Renal cortical epithelial cell (primary cell): ENCODE measurements at regions not wholly inside any gene's neighbourhood (a gene's known extent, or its start where the extent isn't known, plus 50 kb on each side); places are given as distances from the start of the nearest gene placed in this dataset.
"Not testable (repeated sequence)": the region's sequence is repeated elsewhere in the genome, so short reads cannot be mapped to it uniquely, and the experiment has no call there.

Experiments
- DNase-seq: peaks from one replicate; pipeline ENCODE4 v3.0.0-alpha.2; 2011; ENCODE audit warnings: low read depth

GRCh38 chr6:12610862-12611261, 105.7 kb upstream of the PHACTR1 start:
- DNase-seq, result no peak

DNA sequence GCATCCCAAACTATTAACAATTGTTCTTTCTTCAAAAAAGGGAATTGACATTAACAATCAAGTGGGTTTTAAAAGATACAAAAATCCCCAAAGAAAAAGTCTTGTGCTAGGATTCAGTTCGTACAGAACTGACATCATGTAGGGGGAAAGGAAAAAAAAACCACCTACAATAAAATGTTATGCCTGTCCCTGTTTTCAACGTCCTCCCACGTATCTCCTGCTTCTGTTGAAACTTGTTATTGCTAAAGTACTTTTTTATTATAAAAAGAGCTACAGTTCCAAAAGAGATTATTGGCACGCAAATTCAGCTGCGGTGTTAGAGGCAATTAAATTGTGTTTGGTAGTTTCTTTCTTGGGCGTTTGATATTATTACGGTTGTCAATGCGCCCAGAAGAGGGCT, 102.8 kb upstream of the PHACTR1 start:
- no peak for DNase-seq

DNA sequence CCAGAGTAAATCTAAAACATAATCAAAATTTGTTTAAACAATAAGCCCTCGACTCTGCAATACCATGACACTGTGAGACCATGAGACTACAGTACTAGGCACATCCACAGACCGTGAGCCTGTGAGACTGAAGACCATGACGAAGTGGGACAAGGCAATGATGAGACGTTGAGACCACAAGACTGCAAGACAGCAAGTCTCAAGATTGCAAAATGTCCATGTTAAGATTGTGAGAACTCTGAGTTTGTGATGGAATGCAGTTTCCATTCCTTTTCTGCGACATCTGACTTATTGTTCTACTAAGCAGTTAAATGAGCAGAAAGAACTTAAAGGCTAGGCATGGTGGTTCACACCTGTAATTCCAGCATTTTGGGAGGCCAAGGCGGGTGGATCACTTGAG, 102.1 kb upstream of the PHACTR1 start:
- DNase-seq, result no peak

DNA sequence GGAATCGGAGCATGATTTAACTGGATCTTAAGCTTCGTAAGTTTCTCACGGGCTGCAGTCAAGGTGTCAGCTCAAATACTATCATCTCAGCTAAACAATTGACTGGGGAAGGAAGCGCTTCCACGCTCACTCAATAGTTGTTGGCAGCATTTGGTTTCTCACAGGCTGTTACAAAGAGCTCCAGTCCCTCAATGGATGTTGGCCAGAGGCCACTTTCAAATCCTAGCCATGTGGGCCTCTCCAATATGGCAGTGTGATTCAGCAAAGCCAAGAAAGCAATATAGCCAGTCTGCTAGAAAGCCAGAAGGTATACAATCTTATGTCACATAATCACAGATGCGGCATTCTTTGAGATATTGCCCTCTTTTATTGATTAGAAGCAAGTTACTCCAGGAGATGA, 98.3 kb upstream of the PHACTR1 start:
- no peak for DNase-seq

GRCh38 chr6:12621754-12622153, 94.8 kb upstream of the PHACTR1 start:
- no peak for DNase-seq

- peak; percentile 39 for DNase-seq
These were observed 94.0 kb upstream of the PHACTR1 start for GRCh38 chr6:12622566-12622965.

GRCh38 chr6:12624142-12624837, 92.3 kb upstream of the PHACTR1 start:
- no peak for DNase-seq

GRCh38 chr6:12627053-12627452, 89.5 kb upstream of the PHACTR1 start:
- no peak for DNase-seq

DNA sequence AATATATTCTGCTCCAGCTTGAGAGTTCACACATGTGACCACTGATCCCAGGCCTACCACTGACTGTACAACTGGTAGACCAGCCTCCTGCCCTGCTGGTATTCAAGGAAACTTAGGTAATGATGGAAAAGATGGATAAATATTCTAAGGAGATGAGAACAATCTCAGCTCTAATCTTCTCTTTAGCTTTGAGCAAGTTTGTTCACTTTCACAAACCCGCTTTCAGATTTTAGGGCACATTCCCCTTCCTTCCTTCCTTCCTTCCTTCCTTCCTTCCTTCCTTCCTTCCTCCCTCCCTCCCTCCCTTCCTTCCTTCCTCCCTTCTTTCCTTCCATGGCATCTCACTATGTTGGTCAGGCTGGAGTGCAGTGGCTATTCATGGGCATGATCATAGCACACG, 88.2 kb upstream of the PHACTR1 start:
- DNase-seq, result no peak

DNA sequence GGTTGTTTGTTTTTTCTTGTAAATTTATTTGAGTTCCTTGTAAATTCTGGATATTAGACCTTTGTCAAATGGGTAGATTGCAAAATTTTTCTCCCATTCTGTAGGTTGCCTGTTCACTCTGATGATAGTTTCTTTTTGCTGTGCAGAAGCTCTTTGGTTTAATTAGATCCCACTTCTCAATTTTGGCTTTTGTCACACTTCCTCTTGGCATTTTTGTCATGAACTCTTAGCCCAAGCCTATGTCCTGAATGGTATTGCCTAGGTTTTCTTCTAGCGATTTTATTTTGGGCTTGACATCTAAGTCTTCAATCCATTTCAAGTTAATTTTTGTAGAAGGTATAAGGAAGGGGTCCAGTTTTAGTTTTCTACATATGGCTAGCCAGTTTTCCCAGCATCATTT, 82.8 kb upstream of the PHACTR1 start:
- not testable (repeated sequence) for DNase-seq

DNA sequence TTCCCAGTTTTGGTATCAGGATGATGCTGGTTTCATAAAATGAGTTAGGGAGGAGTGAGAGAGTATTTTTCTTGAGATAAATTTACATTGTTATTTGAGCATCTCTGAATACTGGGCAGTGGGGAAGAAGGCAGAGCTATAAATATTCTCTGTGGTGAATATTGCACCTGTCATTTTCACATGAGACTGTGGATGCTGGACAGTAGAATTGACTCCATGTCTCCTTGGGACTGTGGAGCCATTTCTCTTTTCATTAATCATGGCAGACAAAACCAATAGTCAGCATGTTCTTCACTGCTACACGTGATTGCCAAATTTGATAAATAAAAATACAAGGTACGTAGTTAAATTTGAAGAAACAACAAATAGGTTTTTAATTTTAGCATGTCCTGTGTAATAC, 81.2 kb upstream of the PHACTR1 start:
- DNase-seq, result no peak

GRCh38 chr6:12635813-12636212, 80.8 kb upstream of the PHACTR1 start:
- DNase-seq, result no peak

- DNase-seq, result no peak
These were observed 80.2 kb upstream of the PHACTR1 start for GRCh38 chr6:12636336-12636735.

- peak; percentile 85 for DNase-seq
These were observed 78.5 kb upstream of the PHACTR1 start for GRCh38 chr6:12637960-12638641.

DNA sequence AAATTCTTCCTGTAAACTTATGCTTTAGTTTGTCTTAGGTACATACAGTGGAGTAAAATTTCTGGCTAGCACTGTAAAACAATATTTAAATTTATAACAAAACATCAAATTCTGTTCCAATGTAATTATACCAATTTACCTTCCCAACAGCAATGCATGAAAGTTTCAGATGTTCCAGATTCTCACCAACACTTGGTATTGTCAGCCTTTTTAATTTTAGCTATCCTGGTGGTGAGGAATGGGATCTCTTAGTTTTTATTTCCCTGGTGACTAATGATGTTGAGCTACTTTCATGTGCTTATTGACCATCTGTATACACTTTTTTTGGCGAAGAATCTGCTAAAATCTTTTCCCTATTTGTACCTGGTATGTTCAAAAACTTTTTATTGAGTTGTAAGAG, 76.1 kb upstream of the PHACTR1 start:
- DNase-seq, result no peak

DNA sequence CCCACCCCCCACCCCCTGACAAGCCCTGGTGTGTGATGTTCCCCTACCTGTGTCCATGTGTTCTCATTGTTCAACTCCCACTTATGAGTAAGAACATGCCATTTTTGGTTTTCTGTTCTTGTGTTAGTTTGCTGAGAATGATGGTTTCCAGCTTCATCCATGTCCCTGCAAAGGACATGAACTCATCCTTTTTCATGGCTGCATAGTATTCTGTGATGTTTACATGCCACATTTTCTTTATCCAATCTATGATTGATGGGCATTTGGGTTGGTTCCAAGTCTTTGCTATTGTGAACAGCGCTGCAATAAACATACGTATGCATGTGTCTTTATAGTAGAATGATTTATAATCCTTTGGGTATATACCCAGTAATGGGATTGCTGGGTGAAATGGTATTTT, 74.8 kb upstream of the PHACTR1 start:
- not testable (repeated sequence) for DNase-seq

DNA sequence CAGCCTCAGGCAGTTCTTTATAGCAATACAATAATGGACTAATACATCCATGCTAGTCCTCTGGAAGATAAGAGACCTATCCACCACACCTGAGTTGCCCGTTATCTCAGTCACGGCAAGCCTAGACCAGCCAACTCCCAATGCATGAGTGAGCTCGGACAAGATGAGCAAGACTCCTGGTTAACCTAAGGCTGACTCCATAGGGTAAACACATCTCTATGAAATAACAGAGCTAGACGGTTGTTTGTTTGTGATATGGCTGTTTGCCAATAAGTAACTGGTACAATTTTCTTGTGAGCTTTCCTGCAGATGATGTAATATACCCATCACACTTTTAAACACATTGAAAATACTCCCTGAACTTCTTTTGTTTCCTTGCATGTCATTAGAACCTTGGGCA, 70.6 kb upstream of the PHACTR1 start:
- no peak for DNase-seq

DNA sequence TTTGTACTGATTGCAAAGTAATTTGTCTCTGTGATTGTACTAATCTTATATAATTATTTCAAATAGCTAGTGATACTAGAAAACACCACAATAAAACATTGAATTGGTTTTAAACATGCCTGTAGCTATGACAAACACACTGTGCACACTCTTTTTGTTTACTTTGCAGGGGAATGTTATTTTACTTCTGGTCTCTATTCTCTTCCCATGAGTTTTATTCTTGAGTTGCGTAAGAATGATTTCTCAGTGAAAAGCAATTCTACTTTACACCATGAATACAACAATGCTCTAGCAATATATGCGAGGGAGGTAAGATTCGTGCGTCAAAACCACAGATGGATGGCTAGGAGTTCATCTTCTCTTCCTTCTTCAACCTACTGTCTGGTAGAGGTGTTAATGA, 68.4 kb upstream of the PHACTR1 start:
- peak; percentile 34 for DNase-seq

- no peak for DNase-seq
These were observed 67.2 kb upstream of the PHACTR1 start for GRCh38 chr6:12649325-12649724.

DNA sequence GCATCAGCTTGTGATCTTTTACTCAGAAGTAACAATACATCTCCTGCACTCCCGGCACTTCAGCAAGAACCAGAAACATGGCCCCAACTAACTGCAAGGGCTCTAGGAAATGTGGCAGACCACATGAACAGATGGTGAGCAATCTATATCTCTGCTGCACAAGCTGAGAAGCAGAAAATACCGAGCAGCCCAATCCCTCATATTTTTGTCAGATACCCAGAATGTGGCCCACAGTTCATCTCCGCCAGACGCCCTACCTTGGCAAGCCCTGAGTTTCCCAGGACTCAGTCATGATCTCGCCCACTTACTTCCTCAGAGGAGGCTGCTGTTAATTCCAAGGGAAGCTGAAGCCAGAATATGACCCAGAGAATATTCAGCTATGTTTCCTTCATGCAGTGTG, 63.1 kb upstream of the PHACTR1 start:
- no peak for DNase-seq

- no peak for DNase-seq
These were observed 62.5 kb upstream of the PHACTR1 start for GRCh38 chr6:12654107-12654506.

- no peak for DNase-seq
These were observed 62.1 kb upstream of the PHACTR1 start for GRCh38 chr6:12654514-12654913.

GRCh38 chr6:12656906-12657305, 59.7 kb upstream of the PHACTR1 start:
- DNase-seq, result peak; percentile 55

GRCh38 chr6:12657884-12658283, 58.7 kb upstream of the PHACTR1 start:
- no peak for DNase-seq
